ENCODE measurements at regions not wholly inside any gene's neighbourhood (a gene's known extent, or its start where the extent isn't known, plus 50 kb on each side); places are given as distances from the start of the nearest gene placed in this dataset.

- ChIA-PET POLR2A (interaction anchor here (0.7 kb wide), 1 partner anchor 115 kb away, joined by 3 read pairs; the partner anchor contains the start of gene PDE5A), CTCF (interaction anchor here (1.0 kb wide), 1 partner anchor 11 kb away, joined by 3 read pairs; no protein-coding TSS in a partner anchor)
- no peak overlapping the region for H3K4me3 ChIP-seq (ENCODE audit: low read depth, low read length)
- H3K4me1 ChIP-seq (ENCODE audit: control insufficient read depth, insufficient read depth, low read length), result peaks cover 4% of the 10 kb centered on the region
- no peaks in the 10 kb centered on the region for H3K9me3 ChIP-seq (ENCODE audit: control insufficient read depth, insufficient read depth, low read depth, low read length)
- no peak overlapping the region for H3K27ac ChIP-seq (ENCODE audit: extremely low read depth, low read depth, low read length)
- H3K36me3 ChIP-seq (ENCODE audit: control insufficient read depth in 2 of 2, insufficient read depth in 1 of 2, low read length in 2 of 2), result no peaks in the 10 kb centered on the region
- TF ChIP-seq SP7 (tag by site-specific recombination; IDR thresholded peaks at IDR 0.05) (peak; percentile 43; the same call in 1 of the 2 replicates), ZNF501 (tag by site-specific recombination; IDR thresholded peaks at IDR 0.05) (0 out of 2 replicates have a peak, but pooled peaks have one; percentile 17), ZNF366 (tag by site-specific recombination; conservative IDR thresholded peaks at IDR 0.05) (peak; percentile 54), PRDM6 (tag by site-specific recombination; IDR thresholded peaks at IDR 0.05) (peak; percentile 41), ZBTB44 (tag by site-specific recombination; IDR thresholded peaks at IDR 0.05) (peak; percentile 52), HIC1 (tag by site-specific recombination; IDR thresholded peaks at IDR 0.05) (peak; percentile 83), ZNF544 (tag by site-specific recombination; IDR thresholded peaks at IDR 0.05) (no peak), ZNF629 (tag by site-specific recombination; IDR thresholded peaks at IDR 0.05) (peak; percentile 76), ZNF843 (tag by site-specific recombination; IDR thresholded peaks at IDR 0.05) (peak; percentile 65), ATF2 (tag by site-specific recombination; IDR thresholded peaks at IDR 0.05; ENCODE audit: low read depth) (0 out of 2 replicates have a peak, but pooled peaks have one; percentile 53), OSR2 (tag by site-specific recombination; IDR thresholded peaks at IDR 0.05) (peak; percentile 80; the same call in 1 of the 2 replicates), GLIS1 (tag by site-specific recombination; IDR thresholded peaks at IDR 0.05) (no peak), EGR2 (tag by site-specific recombination; IDR thresholded peaks at IDR 0.05; ENCODE audit: low read depth) (no peak), ZNF394 (tag by site-specific recombination; IDR thresholded peaks at IDR 0.05; ENCODE audit: borderline replicate concordance) (peak; percentile 47; the same call in 1 of the 2 replicates), ZNF266 (tag by site-specific recombination; IDR thresholded peaks at IDR 0.05; ENCODE audit: low read depth) (no peak), SCRT2 (tag by site-specific recombination; IDR thresholded peaks at IDR 0.05) (0 out of 2 replicates have a peak, but pooled peaks have one; percentile 32), TCF7L2 (IDR thresholded peaks at IDR 0.05; ENCODE audit: borderline replicate concordance, low read depth, low read length) (no peak), ZNF639 (tag by site-specific recombination; IDR thresholded peaks at IDR 0.05) (peak; percentile 55; the same call in 1 of the 2 replicates)
Measured at GRCh38 chr4:119743644-119744043, 115.0 kb upstream of the PDE5A start.

Measured in HEK293 (cell line).